Muscle of arm (tissue), 1 donor: ENCODE measurements at regions not wholly inside any gene's neighbourhood (a gene's known extent, or its start where the extent isn't known, plus 50 kb on each side); places are given as distances from the start of the nearest gene placed in this dataset.

ENCODE experiments used
- DNase-seq: peaks from one replicate; pipeline ENCODE4 v3.0.0-alpha.2; 2013

DNA sequence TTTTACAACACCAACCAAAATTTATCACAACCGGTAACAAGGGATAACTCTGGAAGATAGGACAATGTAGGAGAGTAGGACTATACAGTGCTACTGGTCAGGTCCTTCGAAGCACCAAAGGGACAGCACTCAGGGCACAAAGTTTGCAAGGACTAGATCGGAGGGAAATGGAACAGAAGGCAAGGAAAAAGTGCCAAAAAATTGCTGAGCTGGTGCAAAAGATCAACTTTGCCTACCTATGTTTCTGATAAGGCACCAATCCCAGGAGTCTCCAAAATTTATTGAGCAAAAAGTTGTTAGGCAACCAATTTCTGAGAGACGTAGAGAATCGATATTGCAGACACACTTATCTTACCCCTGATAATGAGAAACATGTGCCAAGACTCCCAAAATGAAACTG, 160.0 kb upstream of the PLEKHA5 start:
- DNase-seq, result no peak

DNA sequence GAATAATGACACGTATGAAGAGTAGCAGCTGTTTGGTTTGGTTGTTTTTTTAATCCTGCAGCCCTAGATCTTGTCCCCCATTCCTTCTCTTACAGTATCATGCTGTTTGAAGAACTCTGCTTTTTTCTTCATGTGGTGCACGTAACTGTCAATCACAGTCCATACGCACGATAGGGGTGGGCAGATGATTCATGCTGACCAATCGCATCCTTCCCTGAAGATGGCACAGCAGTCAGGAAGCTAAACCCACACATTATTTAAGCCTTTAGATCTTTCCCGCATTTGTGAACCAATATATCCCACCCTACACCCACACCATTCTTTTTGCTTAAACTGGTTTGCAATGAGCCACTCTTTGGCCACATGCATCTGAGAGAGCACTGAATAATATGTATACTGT, 158.9 kb upstream of the PLEKHA5 start:
- DNase-seq, result no peak

DNA sequence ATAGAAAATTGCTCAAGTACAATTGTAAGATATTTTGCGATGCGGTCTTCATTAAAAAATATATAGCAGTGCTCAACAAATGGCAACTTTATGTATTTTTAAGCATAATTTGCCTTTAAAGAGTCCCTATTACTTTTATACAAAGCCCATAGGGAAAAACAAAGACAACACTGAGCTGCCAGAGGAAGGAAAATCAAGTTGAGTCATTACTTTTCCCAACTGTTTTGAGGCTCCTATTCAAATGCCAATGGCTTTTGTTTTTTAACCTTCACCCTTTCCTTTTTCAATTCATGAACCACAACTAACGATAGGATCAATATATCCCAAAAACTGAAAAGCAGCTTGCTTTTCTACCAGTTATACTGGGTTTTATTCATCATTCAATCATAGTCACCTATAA, 157.6 kb upstream of the PLEKHA5 start:
- no peak for DNase-seq

DNA sequence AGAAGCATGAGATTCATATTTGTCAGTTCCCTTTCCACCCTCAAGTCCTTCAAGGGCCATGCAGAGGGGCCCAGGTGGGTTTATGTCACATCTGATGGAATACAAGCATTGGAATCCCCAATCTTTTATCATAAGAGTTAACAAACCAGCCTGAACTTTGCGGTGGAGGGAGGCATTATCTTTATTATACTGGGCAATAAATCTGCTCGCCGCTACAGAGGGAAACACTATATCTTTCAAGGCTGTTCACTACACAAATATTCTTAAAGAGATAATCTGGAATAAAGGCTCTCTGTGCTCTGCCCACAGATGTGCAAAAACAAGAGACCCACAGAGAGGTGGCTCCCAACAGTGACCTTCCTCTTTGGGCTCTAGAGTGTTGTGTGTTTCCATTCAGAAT, 153.6 kb upstream of the PLEKHA5 start:
- no peak for DNase-seq

DNA sequence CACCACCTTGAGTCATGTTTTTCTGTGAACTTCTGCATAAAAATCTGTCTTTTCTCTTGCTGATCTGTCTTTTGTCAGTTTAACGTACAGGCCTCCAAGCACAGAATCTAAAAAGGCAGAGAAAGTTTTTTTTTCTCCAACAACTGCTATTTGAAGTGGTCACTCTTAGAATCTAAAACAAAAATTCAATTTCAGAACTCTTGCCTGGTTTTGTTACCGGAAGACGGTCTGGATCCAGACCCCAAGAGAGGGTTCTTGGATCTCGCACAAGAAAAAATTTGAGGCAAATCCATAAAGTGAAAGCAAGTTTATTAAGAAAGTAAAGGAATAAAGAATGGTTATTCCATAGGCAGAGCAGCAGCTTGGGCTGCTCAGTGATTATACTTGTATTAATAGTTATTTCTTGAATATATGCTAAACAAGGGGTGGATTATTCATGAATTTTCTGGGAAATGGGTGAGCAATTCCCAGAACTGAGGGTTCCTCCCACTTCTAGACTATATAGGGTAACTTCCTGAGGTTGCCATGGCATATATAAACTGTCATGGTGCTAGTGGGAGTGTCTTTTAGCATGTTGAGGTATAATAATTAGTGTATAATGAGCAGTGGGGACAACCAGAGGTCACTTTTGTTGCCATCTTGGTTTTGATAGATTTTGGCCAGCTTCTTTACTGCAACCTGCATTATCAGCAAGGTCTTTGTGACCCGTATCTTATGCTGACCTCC, 150.0 kb upstream of the PLEKHA5 start:
- peak; percentile 33 for DNase-seq

DNA sequence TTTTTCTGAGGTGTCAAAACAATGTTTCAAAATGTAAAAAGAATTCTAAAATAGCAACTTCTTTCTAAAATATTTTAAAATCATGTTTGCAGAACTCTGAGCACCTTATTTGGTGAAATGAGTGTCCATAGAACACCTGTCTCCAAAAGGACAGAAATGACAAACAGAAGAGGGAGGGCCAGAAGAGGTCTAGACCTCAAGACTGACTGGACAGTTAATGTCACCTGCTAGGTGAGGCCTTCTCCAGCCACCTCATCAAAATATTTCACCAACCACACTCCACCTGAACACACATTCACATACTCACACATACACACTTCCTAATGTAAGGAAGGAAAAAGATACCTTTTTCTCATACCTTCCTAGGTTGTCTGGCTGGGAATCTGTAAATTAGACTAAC, 147.8 kb upstream of the PLEKHA5 start:
- no peak for DNase-seq

DNA sequence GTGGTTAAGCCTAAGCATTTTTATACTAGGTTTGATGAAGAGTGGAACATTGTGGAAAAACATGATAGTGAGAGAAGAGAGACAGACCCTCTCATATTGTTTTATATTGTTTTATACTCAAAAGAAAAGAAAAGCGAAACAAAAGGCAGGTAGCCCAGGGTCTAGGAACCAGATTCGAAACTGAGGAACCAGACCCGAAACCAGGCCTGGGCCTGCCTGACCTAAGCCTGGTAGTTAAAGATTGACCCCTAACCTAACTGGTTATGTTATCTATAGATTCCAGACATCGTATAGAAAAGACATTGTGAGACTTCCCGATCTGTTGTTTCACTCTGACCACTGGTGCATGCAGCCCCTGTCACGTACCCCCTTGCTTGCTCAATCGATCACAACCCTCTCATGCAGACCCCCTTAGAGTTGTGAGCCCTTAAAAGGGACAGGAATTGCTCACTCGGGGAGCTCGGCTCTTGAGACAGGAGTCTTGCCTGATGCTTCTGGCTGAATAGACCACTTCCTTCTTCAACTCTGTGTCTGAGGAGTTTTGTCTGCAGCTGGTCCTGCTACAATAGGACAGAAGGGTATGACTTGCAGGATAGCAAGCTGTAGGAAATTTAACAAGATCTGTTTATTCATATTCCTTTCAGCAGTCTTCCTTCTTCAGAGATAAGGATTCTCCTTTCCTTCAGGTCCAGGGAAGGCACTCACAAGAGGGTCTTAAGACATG, 147.1 kb upstream of the PLEKHA5 start:
- no peak for DNase-seq

DNA sequence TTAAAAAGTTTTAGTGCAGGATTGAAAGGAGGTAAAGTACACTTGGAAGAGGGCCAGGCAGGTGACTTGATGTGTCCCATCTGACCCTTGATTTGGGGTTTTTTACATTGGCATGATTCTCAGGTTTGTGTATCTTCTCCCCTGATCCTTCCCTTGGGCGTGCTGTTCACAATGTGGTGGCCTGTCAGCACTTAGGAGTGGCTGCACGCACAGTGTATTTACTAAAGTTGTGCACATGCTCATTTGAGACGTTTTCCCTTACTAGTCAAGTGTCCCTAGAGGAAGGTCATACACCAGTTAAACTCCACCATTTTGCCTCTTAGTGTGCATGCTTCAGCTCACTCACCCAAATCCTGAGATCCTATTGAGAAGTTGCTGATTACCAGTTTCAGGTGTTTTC, 145.7 kb upstream of the PLEKHA5 start:
- no peak for DNase-seq

DNA sequence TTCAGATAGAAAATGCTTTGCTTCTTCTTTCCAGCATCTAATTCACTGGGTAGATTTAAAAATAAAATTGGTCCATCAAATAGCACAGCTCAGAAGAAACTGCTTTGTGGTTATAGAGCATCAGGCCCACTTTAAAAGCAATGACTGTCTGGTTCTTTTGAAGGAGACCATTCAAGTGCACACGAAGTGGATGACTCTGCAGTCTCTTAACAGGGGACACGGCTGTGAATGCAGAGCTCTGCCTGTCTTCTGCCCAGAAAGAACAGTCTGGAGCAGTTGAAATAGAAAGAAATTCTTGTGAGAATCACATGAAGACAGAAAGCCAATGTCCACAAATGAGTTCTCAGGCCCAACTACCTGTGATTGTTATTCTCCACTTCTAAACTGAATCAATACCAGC, 138.7 kb upstream of the PLEKHA5 start:
- no peak for DNase-seq

DNA sequence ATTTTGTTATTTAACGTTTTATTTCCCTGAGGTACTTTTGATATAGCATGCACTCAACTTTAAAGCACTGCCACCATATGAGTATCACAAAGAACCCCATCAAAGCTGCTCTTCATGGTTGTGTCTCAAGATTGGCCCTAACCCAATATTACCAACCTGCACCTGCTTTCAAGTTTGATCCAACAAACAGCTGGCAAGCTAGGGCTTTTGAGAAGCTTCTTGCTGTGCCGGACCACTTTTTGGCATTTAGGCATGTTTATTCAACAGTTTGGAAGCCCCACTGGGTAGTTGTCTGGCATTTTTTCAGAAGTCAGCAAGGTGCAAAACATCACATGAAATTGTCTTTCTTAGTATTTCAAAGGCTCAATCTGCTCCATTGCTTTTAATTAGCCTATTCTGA, 137.2 kb upstream of the PLEKHA5 start:
- no peak for DNase-seq

DNA sequence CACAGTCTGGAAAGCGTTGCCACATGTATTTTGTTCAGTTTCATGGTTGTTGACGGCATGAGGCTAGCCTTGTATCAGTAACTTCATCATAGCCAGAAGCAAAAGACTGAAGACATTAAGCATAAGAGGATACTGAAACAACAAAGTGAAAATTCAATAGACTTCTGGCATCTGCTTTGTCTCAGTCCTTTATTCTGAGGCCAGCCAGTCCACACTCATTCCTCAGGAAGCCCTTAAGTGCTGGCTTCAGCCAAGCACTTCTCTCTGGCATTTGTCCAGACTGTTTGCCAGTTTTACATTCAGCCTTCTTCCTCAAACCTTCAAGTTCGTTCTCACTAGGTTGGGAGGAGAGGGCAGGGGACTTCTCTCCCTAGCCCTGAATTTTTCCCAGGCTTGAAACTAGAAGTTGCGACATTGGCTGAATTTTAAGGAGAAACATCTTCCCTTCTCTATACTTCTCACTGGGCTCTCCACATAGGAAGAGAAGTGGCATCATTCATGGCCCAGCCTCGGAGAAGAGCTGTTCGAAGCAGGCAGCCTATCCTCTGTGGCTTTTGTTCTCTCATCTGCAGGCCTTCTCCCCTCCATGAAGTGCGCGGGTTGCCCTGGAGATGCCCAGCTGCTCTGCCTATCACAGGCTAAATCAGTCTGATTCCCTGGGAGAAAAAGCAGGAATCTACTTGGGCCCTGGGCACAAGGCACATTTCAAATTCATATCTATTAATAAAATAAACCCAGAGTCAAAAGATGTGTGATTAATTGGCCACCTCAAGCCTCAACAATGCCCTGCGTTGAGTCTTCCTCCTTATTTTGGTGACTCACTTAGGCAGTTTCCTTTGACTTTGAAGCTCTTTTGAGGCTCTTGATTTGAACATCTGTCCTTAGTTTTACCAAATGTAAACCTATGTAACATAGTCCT, 130.9 kb upstream of the PLEKHA5 start:
- no peak for DNase-seq

DNA sequence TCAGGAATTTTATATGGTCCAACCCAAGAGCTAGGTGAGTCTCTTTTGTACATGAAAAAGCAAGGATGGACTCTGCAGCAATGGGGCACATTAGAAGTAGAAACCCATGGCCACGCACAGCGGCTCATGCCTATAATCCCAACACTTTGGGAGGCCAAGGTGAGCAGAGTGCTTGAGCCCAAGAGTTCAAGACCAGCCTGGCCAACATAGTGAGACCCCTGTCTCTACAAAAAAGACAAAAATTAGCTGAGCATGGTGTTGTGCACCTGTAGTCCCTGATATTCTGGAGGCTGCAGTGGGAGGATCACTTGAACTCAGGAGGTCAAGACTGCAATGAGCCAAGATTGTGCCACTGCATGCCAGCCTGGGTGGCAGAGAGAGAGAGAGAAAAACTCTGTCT, 128.7 kb upstream of the PLEKHA5 start:
- DNase-seq, result no peak

DNA sequence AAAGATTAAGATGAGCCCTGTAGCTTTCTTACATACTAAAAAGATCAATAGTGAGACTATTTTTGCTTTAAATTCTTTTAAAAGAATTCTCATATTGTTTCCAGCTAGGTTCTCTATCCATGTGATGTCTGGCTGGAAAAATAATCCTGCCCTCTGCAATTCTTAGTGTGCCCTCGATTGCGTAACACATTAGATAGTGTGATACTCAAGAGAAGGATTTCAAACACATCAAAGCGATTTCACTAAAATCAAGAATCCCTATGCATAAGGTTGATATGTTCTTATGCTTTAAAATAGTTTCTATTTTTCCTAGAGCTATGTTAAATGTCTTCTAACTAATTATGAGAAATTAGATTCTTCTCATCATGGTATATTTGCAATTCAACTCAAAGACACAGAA, 127.3 kb upstream of the PLEKHA5 start:
- DNase-seq, result no peak

DNA sequence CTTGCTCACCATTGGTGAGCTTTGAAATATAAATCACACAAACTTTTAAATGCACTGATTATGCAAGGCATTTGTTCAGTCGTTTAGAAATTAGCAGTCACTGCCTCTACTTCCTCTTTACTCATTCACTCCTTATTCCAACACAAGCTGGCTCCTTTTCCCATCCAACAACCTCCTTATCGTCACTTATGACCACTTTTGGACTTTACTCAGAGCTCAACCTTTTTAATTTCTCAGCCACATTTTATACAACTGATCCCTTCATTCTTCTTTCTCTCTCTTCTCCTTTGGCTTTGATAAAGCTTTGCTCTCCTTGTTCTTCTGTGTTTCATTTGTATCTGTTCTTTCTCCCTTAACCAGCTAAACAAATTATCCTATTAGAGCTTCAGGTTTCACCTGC, 126.4 kb upstream of the PLEKHA5 start:
- DNase-seq, result no peak

DNA sequence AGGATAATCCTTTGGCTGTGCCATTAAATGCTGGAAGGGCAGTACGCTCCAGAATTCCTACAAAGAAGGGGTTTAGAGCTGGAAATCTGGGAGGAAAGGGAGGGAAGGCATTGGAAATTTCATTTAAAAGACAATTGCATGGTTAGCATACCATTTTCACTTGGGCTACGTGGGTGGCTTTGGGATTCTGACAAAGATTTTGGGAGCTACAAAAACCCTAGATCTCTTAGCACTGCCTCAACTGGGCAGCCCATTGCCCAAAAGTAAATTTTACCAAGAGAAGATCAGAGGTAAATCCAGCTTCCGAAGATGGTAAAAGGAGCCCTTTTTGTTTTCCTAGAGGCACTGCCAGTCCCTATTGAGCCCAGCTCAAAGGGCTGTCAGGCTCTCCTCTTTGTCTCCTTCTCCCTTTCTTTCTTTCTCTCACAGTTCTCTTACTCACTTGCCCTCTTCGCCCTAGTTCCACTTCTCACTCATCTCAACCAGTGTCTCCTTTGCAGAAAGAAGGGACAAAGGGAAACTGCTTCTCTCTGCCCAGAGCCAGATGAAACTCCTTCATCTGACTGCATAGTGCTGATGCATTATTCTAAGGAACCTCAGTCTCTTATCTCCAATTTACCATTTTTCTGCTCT, 125.4 kb upstream of the PLEKHA5 start:
- DNase-seq, result no peak

DNA sequence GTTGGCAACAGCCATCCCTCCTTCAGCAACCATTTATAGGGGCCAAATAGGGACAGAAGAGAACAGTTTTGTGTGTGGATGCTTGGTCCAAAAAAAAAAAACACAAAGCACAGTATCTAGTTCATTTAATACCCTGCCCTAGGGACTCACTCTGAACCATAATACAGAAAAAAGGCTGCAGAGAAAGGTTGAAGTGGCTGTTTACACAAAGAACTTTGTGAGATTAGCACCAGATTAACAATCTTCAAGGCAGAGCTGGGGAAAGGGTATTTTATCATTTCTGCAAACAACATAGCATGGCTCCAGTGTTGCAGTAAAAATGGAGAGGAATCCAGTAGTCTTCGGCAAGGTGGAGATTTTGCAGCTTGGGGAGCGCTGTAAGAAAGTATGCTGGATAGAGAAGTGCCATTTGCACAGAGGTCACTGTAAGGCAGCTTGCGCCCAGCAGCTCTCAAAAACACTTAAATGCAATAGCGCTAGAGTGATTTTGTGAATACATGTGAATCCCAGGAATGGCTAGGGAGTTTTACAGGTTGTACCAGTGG, 124.2 kb upstream of the PLEKHA5 start:
- DNase-seq, result no peak

DNA sequence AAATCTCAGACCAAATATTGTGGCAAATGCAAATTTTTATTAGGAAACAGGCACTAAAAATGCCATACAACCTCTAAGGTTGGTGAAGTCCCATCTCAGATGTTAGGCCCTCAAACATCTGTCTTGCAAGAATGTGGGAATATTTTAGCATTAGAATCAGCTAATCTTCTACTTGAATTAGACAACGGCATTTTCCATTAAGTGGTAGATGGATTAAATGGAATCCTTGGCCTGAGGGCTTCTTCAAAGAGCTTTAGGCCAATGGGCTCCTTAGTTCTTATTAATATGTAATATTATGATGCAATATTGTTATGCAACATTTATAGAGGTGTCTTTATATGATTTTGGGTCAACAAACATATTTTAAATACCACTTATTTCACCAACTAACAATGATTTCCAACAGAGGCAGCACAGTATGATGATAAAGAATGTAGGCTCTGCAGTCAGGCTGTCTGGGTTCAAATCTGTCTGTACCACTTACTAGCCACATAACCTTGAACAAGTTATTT, 122.9 kb upstream of the PLEKHA5 start:
- no peak for DNase-seq

DNA sequence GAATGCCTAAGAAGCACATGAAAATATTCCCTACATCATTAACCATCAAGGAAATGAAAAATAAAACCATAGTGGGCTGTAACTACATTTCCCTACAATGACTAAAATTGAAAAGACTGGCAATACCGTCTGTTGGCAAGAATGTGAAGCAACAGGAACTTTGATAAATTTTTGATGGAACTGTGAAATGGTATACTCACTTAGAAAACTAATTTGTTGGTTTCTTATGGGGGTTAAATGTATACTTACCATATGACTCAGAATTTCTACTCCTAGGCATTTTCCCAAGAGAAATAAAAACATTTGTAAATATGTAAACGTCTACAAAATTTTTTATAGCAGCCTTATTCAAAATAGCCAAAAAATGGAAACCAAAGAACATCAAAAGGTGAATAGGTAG, 121.4 kb upstream of the PLEKHA5 start:
- no peak for DNase-seq

DNA sequence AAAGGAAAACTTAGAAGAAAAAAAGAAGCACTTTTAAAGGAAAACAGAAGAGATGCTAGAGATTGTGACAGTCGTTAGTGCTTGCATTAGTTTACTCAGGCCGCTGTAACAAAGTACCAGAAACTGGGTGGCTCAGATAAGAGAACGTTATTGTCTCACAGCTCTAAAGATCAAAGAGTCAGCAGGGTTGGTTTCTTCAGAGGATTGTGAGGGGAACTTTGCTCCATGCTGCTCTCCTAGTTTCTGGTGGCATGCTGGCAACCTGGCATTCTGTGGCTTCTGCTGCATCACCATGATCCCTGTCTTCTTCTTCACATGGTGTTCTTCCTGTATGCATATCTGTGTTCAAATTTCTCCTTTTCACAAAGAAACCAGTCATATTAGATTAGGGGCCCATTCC, 119.4 kb upstream of the PLEKHA5 start:
- DNase-seq, result no peak

DNA sequence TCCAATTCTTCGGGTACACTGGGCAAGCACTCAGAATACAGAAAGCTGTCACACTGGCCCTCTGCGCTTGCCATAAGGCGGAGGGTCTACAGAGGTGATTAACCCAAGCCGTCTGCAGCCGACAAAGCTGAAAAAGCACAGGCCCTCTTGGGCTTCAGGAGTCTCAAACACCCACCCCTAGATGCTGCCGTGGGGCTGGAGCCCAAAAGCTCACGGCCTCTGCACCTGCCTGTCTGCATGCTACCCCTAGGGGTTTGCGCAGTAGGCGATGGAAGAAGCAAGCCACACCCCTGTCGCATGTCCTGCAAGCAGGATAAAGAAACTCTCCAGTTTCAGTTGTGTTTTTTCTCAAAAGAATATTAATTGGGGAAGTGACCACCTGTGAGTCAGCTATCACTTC, 118.8 kb upstream of the PLEKHA5 start:
- DNase-seq, result no peak

DNA sequence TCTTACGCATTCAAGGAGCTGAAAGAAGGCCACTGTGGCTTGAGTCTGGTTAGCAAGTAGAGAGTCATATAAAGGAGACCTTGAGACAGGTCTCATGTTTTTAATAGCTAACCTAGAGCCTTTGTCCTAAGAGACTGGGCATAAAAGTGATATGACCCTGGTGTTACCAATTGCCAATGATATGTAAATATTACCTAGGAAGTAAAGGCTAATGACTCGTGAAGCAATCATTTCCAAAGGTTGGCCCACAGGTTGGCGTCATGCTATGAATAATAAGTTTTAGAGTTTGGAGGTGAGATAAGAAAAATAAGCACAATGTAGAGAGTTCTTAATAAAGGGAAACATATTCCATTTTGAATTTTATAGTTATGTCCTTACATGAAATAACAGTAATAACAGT, 116.6 kb upstream of the PLEKHA5 start:
- DNase-seq, result no peak

DNA sequence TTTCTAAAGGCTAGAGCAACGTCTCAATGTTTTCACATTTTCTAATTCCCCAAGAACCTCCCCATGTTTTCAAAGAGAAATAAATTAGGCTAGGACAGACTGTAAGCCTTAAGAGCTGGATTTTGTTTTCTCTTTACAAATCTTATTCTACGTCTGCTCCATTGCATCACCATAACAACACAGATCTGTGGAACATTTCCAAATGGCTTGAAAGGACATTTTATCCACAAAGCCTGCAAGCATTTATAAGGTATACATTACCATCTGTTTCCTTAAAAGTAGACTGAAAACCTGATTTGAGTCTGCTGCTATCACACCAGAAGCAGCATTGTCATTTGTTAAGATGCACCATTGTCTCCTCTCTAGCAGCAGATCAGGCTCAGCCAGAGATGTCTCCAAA, 115.3 kb upstream of the PLEKHA5 start:
- peak; percentile 18 for DNase-seq
